Superior temporal gyrus (tissue), 1 donor: ENCODE measurements at regions not wholly inside any gene's neighbourhood (a gene's known extent, or its start where the extent isn't known, plus 50 kb on each side); places are given as distances from the start of the nearest gene placed in this dataset.

Source experiments
- DNase-seq: peaks from one replicate; pipeline ENCODE4 v3.0.0-alpha.2; 2016; ENCODE audit errors: extremely low spot score

DNA sequence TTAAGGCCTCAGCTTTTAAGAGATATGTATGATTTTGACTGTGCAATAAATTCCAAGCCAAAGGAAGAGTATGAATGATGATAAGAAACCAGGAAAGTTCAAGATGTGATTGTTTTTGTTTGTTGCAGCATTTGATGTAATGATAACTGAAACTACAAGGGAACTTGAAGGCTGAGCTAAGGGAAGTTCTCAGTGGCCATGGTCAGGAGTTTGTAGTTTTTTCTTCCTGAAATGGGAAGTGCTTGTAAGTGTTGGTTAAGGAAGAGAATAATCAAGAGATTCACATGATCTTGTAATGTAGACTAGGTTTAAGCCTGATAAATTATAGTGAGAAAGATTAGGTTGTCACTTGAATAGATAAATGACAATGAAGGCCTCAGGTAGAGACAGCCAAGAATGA, 53.4 kb downstream of the PTCHD4 start:
- DNase-seq: no peak

DNA sequence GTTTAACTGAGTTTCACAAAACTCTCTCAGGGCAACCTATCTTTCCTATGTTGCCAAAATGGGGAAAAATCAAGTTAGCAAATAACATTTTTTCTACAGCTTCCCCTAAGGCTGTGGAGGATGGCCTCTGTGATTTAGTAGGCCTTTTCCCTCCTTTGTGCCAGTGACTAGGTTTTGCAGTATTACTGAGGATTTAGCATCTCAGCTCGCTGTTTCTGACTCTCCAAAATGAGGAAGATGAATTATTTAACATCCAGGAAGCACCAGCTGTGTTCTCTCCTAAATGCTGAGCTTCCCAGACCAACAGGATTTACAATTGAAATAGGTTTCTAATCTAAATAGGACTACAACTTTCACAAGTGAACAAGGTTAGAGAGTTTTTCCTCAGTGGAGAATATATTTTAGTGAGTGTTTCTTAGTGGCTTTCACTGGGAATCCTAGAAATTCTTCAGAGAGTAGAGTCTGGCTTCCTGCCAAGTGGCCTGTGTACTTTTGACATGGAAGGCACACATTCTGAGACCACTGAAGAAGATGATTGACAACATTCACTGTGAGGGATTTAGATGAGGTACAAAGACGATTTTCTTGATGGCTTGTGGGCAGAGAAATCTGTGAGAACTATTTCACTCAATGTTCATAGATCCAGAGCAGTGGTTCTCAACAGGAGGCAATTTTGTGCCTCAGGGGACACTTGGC, 62.4 kb downstream of the PTCHD4 start:
- DNase-seq: no peak

DNA sequence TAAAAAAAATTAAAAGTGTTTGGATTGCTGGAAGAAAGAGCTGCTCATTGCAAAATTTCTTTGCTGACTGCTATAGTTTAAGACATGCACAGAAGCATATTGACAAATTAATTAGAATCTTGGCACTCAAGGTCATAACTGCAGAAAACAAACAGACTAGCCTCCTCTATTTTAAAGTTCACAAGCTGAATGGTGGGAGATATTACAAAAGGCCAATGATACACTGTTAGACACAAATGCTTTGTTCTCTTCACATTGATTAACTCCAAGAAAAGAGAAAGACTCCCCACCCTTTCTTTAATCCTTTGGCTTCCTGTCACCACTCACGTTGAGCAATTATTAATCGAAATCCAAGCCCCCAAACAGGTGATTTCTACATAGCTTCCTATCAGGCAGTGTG, 69.1 kb downstream of the PTCHD4 start:
- DNase-seq: no peak

DNA sequence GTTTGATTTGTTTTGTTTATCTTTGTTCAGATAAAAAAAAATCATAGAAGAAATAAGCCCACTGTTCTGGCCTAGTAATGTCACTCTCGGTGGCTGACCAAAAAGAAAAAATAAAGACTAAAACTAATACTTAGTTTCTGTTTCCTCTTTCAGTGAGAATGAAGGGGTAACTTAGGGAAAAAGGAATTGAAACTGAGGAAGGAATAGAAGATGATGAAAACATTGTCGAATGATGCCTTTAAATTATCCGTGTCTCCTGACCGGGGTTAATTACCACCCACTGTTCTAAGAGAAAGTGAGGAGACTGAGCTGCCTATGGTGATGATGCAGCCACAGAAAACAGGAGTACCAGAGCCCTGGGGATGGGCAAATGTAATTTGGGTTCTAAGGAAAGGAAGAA, 73.1 kb downstream of the PTCHD4 start:
- no peak for DNase-seq

DNA sequence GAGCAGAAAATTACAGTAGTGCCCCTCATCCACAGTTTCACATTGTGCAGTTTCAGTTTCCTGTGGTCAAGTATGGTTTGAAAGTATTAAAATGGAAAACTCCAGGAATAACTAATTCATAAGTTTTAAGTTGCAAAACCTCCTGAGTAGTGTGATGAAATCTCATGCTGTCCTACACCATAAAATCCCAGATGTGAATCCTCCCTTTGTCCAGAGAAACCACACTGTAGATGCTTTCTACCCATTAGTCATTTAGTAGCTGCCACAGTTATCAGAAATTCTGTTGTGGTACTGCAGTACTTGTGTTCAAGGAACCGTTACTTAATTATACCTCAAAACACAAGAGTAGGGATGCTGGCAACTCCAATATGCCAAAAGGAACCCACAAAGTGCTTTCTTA, 74.7 kb downstream of the PTCHD4 start:
- DNase-seq: no peak

DNA sequence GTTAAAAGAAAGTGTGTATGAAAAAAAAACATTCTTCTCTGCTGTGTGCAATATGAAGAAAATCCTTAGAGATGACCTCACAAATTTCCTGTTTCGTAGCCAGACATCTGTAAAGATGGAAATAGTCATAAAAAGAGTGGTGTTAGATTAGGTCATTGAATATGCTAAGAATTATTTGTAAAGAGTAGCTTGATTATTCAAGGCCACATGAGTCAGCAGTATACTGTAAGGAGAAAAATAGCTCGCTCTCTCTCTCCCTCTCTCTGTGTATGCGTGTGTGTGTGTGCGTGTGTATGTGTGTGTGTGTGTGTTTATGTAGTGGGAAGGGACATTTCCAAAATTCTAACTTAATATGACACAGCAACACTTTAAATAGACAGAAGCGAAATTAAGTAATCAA, 78.8 kb downstream of the PTCHD4 start:
- no peak for DNase-seq

DNA sequence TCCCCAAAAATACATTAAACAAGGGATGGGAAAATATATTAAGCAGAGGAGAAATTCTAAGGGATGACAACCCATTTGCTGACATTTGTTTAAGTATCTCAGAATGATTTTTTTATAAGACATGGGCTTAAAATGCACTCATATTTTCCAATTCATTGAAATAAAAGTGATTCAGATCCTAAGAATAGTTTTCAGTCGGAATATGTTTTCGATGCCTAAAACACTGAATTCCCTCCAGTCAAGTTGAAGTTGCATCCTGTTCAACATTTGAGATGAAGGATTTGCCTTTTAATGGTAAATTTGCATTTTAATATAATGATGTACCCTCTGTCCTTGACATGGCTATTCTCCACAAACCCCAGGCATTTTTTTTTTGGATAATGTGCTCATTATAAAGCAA, 79.3 kb downstream of the PTCHD4 start:
- no peak for DNase-seq

DNA sequence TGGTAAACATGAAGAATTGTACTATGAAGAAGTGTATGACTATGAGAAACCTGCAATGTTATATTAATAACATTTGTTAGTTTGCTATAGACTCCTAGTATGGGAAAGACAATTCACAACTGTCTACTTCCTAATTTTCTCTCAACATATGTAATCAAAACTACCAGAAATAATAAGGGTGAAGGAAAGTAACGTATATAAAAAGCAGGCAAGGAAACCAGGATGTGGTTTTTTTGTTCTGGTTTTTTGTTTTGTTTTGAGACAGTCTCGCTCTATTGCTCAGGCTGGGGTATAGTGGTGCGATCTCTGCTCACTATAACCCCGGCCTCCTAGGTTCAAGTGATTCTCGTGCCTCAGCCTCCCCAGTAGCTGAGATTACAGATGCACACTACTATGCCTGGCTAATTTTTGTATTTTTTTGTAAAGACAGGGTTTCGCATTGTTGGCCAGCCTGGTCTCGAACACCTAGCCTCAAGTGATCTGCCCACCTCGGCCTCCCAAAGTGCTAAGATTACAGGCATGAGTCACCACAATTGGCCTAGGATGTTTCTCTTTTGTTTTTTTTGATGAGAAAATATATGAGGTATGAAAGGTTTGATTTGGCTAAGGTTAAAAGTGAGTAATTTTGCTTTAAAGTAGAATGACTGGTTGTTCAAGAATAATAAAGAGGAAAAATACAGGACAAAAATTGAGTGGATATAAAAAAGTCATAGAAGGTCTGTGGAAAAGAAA, 83.1 kb downstream of the PTCHD4 start:
- no peak for DNase-seq

DNA sequence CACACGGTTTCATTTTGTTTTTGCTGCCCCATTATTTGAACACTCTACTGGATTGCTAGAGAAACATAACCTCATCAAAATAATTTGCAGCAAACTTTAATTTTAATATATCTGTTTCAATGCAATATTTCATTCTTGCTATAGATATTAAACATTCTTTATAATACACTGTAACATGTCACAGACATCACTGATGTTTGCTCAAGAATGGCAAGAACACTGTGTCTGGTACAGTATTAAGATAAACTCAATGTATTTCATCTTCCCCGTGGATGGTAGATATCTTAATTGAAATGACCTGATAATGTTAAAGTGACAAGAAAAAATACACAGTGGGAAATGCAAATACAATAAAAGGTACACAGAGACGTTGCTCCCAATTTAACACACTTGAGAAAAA, 86.0 kb downstream of the PTCHD4 start:
- no peak for DNase-seq

DNA sequence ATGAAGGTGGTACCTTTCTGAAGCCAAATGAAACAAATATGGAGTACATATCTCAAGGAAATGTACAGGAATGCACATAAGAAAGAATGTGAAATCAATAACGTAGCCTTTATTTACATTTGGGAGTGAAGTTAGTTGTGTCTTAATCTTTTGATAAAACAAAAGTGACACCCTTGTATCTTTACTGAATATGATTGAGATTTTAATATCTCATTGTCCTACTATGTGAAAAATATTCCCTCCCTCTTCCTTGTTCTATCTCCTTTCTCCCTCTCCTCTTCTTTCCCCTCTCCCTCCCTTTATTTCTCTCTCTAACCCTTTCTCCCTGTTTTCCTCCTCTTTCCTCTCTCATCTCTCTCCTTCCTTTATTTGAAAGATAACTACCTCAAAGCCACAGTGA, 89.1 kb downstream of the PTCHD4 start:
- no peak for DNase-seq

DNA sequence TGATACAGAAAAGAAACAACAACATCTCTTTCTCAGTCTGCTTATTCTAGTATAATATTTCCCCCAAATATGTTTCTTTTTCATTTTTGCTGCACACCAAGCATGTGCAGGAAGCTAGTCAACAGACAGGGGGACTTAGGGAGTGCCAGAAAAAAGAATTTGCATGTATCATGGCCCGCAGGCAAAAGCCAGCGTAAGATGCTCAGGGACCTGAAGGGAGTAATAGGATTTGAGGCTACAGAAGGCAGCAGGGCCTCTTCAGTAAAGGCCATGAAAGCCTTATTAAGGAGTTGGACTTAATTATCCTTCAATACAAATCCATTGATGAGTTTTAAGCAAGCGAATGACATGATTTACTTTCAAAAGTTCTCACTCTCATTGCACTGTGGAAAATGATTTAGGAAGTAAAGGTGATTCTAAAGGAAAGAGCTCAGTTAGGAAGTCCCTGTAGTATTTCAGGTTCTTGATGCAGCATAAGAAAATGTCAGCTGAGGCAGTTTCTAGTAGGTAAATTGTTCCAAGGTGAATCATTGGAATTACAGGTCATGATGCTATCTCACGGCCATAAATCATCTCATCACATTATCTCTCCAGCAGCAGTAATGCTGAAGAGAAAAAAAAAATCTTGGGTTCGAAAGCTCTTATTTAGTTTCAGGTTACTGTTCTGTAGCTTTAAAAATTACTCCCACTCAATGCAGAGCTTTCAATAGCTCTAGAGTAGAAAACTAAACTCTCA, 94.8 kb downstream of the PTCHD4 start:
- DNase-seq: no peak

DNA sequence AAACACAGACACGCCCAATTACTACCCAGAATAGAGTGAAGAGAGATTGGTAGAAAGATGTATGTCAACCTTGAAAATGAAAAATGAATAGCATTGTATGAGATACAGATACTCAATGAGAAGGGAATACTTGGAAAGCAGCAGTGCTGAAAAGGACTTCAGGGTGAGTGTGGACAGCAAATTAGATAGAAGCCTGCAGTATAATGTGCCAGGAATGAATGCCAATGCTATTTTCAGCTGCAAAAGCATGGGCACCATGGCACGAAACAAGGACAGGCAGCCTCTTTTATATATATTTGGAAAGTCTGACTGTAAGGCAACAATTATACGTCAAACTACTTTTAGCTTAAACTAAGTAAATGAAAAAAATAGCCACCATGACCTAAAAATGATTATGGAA, 118.2 kb downstream of the PTCHD4 start:
- no peak for DNase-seq

DNA sequence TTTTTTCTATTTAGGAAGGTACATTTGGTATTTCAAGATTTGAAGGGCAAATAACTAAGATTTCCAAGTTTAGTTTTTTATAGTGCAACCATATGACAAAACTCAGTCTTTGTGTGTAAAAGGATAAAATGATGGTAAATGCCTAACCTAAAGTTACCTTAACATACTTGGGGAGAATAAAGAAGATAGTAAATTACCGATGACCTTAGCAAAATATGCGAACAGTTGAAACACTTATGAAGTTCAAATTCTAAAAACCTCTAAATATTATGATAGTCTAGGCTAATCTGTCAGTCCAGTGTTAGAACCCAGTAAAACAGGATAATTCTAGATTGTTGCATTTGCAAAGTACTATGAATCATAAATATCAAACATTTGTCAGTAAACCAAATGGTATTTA, 127.5 kb downstream of the PTCHD4 start:
- no peak for DNase-seq

DNA sequence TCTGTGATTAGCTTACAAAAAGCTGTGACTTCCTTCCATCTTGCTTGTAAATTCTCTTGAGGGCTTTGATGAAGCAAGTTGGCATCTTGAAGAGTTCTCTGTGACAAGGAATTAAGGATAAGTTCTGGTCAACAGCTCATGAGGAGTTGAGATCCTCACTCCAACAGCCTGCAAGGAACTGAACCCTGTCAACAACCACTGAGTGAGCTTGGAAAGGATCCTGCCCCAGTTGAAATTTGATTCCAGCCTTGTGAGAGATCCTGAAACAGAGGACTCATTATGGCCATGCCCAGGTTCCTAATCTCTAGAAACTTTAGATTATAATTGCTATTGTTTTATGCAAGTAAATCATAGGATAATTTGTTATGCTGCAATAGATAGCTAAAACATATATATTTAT, 133.7 kb downstream of the PTCHD4 start:
- no peak for DNase-seq

DNA sequence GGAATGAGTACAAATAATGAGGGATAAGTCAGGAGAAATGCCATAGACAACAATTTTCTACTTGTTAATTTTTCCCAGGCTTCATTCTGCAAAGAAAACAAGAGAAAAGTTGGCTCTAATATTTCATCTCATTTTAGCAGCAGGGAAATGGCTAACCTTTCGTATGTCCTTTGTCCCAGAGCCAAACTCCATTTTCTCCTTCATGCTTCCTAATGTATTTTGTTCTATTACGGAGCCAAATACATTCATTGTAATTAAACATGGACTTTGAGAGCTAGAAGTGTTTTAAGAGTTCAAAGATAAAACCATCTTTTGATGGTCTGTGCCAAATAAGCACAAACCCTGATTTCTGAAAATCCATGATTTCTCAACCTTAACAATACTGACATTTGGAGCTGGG, 136.9 kb downstream of the PTCHD4 start:
- no peak for DNase-seq

DNA sequence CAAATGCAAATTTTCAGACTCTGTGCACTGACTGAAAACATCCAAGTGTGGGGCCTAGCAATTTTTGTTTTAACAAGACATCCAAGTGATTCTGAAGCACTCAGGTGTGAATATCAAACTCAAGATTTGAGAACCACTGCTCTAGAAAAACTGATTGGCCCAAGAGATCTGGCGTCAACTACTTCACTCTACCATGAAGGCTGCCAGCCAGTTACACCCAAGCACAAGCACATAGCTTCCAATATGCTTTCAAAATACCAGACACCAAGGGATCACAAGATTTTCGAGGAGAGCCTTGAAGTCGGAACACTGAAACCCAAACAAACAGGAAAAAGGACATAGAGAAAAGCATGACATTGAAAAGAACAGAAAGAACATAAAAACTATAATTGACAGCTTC, 140.2 kb downstream of the PTCHD4 start:
- DNase-seq: no peak

DNA sequence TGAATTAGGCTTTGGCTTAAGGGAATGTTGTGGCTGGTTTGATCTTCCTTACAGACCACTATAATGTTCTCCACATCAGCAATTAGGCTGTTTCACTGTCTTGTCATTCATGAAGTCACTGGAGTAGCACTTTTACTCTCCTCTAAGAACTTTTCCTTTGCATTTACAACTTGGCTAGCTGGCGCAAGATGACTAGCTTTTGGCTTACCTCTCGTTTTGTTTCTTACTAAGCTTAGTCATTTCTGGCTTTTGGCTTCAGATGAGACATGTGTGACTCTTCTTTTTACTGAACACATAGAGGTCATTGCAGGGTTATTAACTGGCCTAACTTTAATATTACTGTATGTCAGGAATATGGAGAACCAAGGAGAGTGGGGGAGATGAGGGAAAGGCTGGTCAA, 143.2 kb downstream of the PTCHD4 start:
- no peak for DNase-seq

DNA sequence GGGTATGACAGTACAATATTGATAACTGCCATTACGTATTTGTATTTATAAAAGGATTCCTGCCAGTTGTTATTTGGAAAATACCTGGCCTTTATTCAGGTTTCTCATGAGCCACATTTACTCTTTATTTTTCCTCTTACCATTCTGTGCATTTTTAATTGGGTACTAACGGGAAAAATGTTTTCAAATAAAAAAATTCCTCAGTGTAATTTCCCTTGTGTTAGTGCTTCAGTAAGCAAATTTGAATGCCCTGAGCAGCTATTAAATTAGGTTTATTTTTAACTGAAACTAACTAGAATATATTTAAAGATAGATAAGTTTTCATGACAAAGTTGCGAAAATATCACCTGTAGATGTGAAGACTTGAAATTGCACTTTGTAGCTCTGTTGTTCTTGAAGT, 146.0 kb downstream of the PTCHD4 start:
- DNase-seq: no peak

DNA sequence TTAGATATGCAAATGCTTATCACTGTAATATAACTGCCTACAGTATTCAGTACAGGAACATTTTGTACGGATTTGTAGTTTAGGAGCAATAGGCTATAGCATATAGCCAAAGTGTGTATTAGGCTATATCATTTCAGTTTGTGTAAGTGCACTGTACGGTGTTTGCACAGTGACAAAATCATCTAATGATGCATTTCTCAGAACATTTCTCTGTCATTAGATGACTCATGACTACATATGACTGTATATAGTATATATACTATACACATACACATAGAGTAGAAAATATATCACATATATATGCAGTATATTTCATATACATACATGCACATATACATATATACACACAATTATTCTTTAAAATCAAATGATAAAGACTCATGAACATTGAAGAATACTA, 158.4 kb downstream of the PTCHD4 start:
- no peak for DNase-seq

DNA sequence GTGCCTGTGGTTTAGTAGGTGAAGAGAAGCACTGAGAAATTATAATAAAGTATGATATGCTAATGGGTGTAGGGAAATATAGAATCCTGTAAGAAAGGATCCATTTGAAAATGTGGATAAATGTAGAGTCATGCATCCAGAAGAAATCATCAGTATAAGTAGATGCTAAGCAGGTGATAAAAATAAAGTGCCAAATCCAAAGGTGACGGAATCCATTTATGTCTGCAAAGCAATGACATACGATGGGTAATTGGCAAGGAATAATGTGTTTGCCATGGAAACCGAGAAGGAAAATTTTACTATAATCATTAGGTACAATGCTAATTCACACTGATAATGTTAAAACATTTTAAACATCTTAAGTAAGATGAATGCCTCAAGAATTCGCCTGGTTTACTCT, 163.0 kb downstream of the OPN5 start:
- DNase-seq: no peak

DNA sequence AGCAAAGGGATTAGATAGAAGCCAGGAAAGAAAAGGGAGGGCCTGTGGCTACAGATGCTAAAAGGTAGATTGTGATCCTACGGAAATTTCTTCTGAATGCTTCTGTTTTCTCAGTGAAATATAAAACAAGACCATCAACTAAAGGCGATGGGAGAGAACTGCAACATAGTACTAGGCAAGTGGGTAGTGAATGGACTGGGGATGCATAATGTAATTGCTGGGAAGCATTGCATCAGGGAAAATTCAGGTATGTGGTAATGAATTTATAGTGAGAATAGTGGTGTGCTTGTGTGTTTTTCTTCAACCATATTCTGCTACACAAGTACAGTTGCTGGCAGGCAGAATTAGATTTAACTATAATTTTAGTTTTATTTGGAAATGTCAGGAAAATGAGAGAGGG, 156.6 kb downstream of the OPN5 start:
- DNase-seq: no peak

DNA sequence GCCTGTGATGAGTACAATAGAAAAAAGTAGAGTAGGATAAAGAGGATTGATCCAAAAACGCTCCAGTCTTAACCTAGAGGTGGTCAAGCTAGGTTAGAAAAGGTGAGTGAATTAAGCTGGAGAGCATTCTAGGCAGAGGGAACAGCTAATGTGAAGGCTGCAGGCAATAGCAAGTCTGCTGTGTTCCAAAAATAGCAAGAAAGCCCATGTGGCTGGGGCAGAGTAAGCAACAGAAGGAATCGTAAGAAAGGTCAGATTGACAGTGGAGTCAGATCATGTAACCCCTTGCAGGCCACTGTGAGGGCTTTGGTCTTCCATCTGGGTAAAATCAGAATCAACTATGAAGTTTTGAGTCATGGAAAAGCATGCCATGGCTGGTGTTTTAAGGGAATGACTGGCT, 155.0 kb downstream of the OPN5 start:
- no peak for DNase-seq

DNA sequence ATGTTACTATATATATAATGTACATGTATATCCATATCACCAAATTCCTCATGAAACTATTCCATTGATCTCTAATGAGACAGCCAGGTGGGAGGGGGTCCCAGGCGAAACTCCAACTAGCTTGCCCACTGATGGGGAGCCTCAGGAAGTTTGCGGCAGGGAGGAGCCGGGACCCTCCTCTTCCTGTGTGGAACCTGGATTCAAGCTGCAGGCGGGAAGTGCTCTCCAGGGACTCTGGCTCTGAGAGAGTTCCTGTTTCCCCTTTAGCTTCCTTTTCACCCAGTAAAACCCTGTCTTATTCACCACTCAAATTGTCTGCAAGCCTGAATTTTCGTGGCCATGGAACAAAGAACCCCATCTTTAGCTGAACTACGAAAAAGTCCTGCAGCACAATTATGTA, 152.2 kb downstream of the OPN5 start:
- DNase-seq: no peak
